OCI-LY3 (cell line): ENCODE measurements at regions not wholly inside any gene's neighbourhood (a gene's known extent, or its start where the extent isn't known, plus 50 kb on each side); places are given as distances from the start of the nearest gene placed in this dataset.

Experiments
- H2AFZ ChIP-seq: fragments of 200-600, 300-600 bp; shearing (Covaris generic); 2 replicates; pipeline ENCODE4 v1.6.0; 2014; ENCODE audit warnings: antibody characterized with exemption, low read depth, low read length
- H3K27ac ChIP-seq: fragments of 200-600, 300-600 bp; sonication (generic); 2 replicates; pipeline ENCODE4 v1.5.1; 2014; ENCODE audit warnings: mild to moderate bottlenecking, low read length, moderate library complexity, mixed read lengths
- H3K27me3 ChIP-seq: fragments of 200-600, 300-600 bp; sonication (generic); 2 replicates; pipeline ENCODE4 v1.6.1; 2014; ENCODE audit warnings: low read depth, low read length, mixed read lengths
- H3K36me3 ChIP-seq: fragments of 200-600, 300-600 bp; sonication (generic); replicated peaks from 2 replicates; pipeline ENCODE3; 2014; ENCODE audit warnings: low read depth, low read length, mixed read lengths
- H3K4me1 ChIP-seq: fragments of 300-600, 200-600 bp; sonication (generic); 2 replicates; pipeline ENCODE4 v1.6.1; 2014; ENCODE audit warnings: low read length, mixed read lengths
- H3K4me2 ChIP-seq: fragments of 200-600, 300-600 bp; sonication (generic); 2 replicates; pipeline ENCODE4 v1.6.1; 2014; ENCODE audit warnings: low read length, mixed read lengths
- H3K4me3 ChIP-seq: fragments of 300-600, 200-600 bp; sonication (generic); 2 replicates; pipeline ENCODE4 v1.5.1; 2014; ENCODE audit warnings: antibody characterized with exemption, mild to moderate bottlenecking, low read length, moderate library complexity
- H3K79me2 ChIP-seq: fragments of 300-600, 200-600 bp; shearing (Covaris generic); 2 replicates; pipeline ENCODE4 v1.6.1; 2014; ENCODE audit warnings: mild to moderate bottlenecking, low read length, mixed read lengths
- H3K9ac ChIP-seq: fragments of 300-600, 200-600 bp; shearing (Covaris generic); 2 replicates; pipeline ENCODE4 v1.6.0; 2014; ENCODE audit warnings: mild to moderate bottlenecking, low read length, moderate library complexity
- H3K9me3 ChIP-seq: fragments of 200-600, 300-600 bp; shearing (Covaris generic); 2 replicates; pipeline ENCODE4 v1.6.1; 2014; ENCODE audit warnings: low read length, mixed read lengths; ENCODE audit not compliant: insufficient read depth
- H4K20me1 ChIP-seq: fragments of 200-600, 300-600 bp; sonication (generic); 2 replicates; pipeline ENCODE4 v1.6.1; 2016; ENCODE audit warnings: low read length, mixed read lengths; ENCODE audit not compliant: insufficient read depth
- EZH2phosphoT487 ChIP-seq: fragments of 200-600 bp; shearing (Covaris generic); IDR thresholded peaks from 2 replicates; pipeline ENCODE4 v1.6.1; 2018; ENCODE audit warnings: antibody characterized with exemption, mixed run types, low read depth
- TF ChIP-seq, protein P1 (sequence below): fragments of 200-600, 300-600 bp; sonication (generic); IDR thresholded peaks from 2 replicates; pipeline ENCODE4 v1.5.1; 2014; ENCODE audit warnings: antibody characterized with exemption, low read length, low read depth

DNA sequence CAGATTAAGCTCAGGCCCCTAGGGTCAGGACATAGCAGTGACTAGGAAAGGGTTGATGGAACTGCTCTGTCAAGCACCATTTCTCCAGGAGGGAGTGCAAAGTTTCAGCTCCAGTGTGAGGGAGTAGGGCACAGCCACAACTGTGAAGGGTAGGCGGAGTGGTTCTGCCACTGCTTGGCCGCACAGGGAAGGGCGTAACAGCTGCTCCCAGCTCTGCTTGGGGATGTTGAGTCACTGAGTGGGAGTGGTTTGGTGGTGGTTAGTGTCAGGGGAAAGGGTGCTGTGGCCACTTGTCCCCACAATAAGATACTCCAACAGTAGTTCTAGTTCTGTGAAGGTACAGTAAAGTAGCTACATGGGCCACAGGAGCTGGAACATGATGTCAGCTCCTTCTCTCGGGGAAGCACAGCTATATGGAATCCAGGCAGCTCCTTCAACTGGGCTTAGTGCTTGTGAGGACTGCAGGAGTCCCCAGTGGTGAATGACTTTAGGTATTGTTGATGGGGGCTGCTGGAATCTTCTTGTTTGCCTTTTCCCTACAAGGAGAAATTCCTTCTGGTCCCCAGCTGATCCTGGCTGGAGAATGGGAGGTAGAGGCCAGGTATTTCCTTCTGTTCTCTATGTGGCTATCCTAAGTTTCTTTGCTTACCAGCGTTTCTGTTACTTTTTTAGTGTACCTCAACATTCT, 314.5 kb downstream of the SPATA31D1 start:
- TF ChIP-seq EZH2phosphoT487: no peak
- TF ChIP-seq, protein P1, sequence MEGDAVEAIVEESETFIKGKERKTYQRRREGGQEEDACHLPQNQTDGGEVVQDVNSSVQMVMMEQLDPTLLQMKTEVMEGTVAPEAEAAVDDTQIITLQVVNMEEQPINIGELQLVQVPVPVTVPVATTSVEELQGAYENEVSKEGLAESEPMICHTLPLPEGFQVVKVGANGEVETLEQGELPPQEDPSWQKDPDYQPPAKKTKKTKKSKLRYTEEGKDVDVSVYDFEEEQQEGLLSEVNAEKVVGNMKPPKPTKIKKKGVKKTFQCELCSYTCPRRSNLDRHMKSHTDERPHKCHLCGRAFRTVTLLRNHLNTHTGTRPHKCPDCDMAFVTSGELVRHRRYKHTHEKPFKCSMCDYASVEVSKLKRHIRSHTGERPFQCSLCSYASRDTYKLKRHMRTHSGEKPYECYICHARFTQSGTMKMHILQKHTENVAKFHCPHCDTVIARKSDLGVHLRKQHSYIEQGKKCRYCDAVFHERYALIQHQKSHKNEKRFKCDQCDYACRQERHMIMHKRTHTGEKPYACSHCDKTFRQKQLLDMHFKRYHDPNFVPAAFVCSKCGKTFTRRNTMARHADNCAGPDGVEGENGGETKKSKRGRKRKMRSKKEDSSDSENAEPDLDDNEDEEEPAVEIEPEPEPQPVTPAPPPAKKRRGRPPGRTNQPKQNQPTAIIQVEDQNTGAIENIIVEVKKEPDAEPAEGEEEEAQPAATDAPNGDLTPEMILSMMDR: no peak
- H3K9ac ChIP-seq: no peak overlapping the region
- no peaks in the 10 kb centered on the region for H3K27me3 ChIP-seq
- H3K36me3 ChIP-seq: no peaks in the 10 kb centered on the region
- no peak overlapping the region for H3K27ac ChIP-seq
- H3K9me3 ChIP-seq: peaks cover 12% of the 10 kb centered on the region; the same call in 1 of the 2 replicates
- H3K4me1 ChIP-seq: peaks cover 9% of the 10 kb centered on the region; the same call in 1 of the 2 replicates
- H3K79me2 ChIP-seq: no peaks in the 10 kb centered on the region
- no peaks in the 10 kb centered on the region for H4K20me1 ChIP-seq
- no peak overlapping the region for H3K4me2 ChIP-seq
- no peak overlapping the region for H2AFZ ChIP-seq
- no peak overlapping the region for H3K4me3 ChIP-seq

DNA sequence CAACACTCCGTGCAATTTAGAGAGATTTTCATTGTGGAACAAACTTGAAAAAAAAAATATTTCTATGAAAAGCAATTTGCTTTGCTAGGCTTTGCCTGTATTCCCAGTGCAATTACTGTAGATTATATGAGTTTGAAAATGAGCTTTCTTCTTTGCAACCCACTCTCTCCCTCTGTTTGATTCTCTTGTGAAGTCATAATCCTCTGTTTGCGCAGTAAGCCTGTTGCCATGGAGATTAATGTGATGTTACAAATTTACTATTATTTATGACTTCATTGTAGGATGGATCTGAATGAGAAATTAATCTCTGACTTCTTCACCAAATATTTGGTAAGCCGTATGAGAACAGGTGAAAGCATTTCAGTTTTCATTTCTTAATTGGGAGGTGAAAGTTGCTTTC, 320.3 kb downstream of the SPATA31D1 start:
- no peaks in the 10 kb centered on the region for H3K79me2 ChIP-seq
- H2AFZ ChIP-seq: no peak overlapping the region
- H3K9me3 ChIP-seq: no peaks in the 10 kb centered on the region
- no peaks in the 10 kb centered on the region for H3K27me3 ChIP-seq
- H4K20me1 ChIP-seq: no peaks in the 10 kb centered on the region
- H3K4me3 ChIP-seq: no peak overlapping the region
- no peaks in the 10 kb centered on the region for H3K4me1 ChIP-seq
- no peaks in the 10 kb centered on the region for H3K36me3 ChIP-seq
- H3K4me2 ChIP-seq: no peak overlapping the region
- H3K9ac ChIP-seq: no peak overlapping the region
- no peak overlapping the region for H3K27ac ChIP-seq
- TF ChIP-seq, protein P1: no peak
- no peak for TF ChIP-seq EZH2phosphoT487

DNA sequence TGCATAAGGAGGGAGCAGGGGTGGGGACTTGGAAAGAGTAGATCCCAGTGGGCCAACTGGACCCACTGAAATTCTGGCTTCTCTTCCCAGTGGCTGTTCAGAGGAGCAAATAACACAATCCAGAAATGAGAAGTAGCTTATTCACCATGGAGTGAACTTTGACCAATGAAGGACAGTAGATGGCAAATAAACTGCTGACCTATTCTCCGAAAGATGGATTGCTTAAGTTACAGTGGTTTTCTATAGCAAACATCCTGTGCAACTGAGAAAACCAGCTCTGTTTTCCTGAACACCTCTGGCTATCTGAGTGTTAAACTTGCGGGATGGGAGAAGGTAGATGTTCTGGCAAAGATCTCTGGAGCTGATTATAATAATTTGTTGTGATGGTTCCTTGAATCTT, 325.1 kb downstream of the SPATA31D1 start:
- Histone ChIP-seq H3K36me3 (no peaks in the 10 kb centered on the region), H3K9ac (no peak overlapping the region), H3K4me2 (no peak overlapping the region), H4K20me1 (no peaks in the 10 kb centered on the region), H3K4me1 (no peaks in the 10 kb centered on the region), H3K27ac (no peak overlapping the region), H3K79me2 (no peaks in the 10 kb centered on the region), H2AFZ (no peak overlapping the region), H3K4me3 (no peak overlapping the region), H3K9me3 (no peaks in the 10 kb centered on the region), H3K27me3 (no peaks in the 10 kb centered on the region)
- TF ChIP-seq, protein P1: no peak
- no peak for TF ChIP-seq EZH2phosphoT487

DNA sequence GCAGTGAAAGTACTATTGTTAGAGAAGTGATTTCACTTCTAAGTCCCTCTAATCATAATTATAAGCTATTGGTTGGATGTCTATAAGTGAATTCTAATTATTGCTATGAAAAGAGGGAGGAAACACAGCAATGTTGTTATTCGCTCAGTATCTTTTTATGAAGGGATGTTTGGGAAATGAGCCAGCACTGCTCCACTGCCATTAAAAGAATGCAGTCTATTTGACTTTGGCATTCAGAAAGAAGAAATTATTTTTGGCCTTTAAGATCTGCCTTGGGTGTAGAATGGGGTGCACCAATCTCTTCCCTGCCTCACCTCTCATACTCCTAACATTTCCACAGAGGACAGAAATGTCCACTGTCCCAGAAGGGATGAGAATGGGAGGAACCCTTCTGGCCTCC, 332.0 kb downstream of the SPATA31D1 start:
- Histone ChIP-seq H3K4me1 (no peaks in the 10 kb centered on the region), H3K27ac (no peak overlapping the region), H3K27me3 (no peaks in the 10 kb centered on the region), H3K4me3 (no peak overlapping the region), H3K9me3 (0 out of 2 replicates have a peak, but pooled peaks cover under 1% of the 10 kb centered on the region), H3K9ac (no peak overlapping the region), H3K79me2 (no peaks in the 10 kb centered on the region), H3K4me2 (no peak overlapping the region), H3K36me3 (no peaks in the 10 kb centered on the region), H2AFZ (no peak overlapping the region), H4K20me1 (no peaks in the 10 kb centered on the region)
- TF ChIP-seq, protein P1: no peak
- TF ChIP-seq EZH2phosphoT487: no peak
